T follicular helper cell (primary cell): ENCODE measurements at regions not wholly inside any gene's neighbourhood (a gene's known extent, or its start where the extent isn't known, plus 50 kb on each side); places are given as distances from the start of the nearest gene placed in this dataset.

Experiments used
- DNase-seq: peaks from one replicate; pipeline ENCODE4 v3.0.0-alpha.2; 2020; ENCODE audit warnings: low read depth

DNA sequence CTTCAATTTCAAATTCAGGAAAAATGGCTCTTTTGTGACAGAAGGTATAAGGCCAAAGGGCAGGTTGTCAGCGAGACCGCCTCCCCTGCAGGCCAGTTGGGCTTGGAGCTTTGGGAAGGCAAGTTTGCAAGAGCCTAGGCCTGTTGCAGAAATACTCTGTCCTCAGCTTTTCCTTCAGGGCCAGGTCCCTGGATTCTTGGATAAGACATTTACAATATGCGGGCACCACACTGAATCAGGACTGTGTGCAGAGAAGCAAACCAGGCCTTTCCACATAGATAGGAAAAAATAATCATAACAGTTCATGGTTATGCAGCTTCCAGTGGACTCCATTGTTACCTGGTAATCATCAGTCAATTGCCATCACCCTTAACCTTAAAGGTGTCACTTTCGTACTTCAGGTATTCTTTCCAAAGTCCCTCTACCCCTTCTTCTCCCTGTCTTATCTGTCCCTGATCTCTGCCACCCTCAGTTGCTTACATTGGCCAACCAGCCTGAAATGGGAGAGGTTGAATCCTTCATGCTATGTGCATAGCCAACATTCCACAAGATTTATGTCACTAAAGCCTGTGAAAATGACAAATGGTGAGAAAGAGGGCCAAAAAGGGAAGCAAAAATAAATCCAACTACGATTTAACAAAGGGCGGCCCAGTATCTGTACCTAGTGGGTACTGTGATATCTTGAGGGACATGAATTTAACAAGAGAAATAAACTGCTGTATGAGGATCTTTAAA is 304.5 kb upstream of the NFE2L3 start:
- no peak for DNase-seq

DNA sequence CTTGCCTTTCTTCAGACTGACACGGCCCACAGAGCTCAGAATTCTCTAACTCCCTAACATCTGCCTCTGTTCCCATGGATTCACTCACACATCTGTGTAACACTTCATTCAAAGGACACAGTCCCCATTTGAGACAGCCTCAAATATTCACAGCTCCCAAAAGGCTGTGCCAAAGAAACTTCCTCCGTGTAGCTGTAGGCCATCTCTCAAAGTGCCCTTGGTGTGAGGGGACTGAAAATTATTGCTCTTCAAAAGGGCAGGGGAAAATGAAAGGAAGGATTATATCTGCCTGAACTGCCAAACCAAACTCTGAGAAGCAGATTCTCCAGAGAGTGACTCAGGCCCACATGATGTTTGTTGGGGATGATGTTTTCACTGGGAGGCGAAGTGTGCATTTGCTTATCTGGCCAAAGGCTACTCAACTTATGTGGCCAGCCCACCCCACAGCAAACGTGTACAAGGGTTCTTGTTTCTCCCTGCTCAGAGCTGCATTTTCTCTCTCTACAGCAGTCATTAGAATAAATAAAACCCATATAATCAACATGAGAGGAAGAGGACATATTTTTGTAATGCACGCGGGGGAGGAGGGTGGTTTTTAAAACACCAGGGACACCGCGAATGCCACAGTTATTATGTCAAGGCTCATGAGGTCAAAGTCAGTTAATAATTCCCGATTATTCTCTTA is 302.4 kb upstream of the NFE2L3 start:
- no peak for DNase-seq

DNA sequence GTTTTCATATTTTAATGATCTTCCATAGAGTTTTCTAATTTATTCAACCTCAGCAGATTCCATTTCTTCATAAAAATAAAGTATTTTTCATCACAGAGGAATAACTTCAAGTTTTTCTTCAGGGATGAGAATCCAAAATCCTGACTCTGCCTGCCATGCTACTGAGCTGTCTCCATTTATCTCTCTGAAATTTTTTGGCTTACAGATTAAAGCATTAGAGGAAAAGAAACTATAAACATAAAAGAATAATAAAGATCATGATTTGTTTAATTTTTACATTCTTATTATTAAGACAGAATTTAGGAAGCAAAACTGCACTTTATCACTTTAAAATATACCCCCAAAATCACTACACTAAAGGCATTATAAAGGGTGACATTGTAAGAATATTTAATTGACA is 301.8 kb upstream of the NFE2L3 start:
- DNase-seq: no peak

DNA sequence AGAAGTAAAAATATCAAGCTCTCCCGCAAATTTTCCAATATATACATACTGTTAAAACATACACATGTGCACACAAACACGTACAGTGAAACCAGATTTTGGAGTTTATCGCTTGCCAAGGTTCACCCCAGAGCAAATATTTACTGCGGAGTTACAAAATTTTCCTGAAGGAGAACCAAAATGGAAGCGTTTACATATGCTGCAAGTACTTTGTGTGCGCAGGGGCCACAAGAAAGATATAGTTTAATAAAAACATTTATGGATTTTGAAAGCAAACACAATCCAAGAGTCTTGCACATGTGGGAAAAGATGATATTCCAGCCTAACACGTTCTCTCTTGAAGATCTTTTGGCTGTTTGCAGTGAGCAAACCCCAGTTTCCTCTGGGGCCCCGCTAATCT is 301.3 kb upstream of the NFE2L3 start:
- no peak for DNase-seq

DNA sequence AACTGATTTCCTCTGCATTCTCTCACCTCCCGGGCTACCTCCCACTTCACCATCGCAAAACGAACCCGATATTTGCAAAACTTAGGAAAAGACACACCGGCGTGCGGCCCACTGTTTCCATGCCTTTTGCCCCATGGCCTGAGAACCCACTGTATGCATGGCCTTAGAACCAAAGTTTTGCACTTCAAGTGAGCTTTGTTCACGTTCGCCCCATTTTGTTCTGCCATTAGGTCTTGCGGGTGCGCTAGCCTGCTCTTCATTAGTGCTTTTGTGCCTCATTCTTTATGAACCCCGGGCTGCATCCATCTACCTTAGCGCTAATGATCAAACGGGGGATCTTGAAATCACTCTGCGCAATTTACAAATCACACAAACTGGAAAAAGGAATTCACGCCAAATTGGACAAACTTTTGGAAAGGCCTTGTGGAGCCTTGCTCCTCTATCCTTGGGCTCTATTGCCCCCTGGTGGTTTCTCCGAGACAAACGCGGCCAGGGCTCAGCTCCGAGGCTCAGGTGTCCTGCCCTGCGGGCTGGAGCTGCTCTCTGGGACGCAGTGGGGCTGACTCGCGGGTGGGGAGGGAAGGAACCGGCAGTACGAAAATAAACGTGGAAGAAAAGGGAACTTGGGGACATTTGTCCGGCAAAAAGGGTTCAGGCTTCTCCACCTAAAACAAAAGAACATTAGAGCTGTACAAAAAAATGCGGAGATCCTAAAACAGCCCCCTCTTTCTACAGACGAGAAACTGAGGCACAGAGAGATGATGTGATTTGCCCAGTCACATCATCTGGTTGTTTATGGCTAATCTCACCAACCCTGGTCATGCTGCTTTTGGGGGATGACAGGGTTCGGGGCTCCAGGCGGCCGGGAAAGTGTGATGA is 300.4 kb upstream of the NFE2L3 start:
- peak; percentile 34 for DNase-seq

DNA sequence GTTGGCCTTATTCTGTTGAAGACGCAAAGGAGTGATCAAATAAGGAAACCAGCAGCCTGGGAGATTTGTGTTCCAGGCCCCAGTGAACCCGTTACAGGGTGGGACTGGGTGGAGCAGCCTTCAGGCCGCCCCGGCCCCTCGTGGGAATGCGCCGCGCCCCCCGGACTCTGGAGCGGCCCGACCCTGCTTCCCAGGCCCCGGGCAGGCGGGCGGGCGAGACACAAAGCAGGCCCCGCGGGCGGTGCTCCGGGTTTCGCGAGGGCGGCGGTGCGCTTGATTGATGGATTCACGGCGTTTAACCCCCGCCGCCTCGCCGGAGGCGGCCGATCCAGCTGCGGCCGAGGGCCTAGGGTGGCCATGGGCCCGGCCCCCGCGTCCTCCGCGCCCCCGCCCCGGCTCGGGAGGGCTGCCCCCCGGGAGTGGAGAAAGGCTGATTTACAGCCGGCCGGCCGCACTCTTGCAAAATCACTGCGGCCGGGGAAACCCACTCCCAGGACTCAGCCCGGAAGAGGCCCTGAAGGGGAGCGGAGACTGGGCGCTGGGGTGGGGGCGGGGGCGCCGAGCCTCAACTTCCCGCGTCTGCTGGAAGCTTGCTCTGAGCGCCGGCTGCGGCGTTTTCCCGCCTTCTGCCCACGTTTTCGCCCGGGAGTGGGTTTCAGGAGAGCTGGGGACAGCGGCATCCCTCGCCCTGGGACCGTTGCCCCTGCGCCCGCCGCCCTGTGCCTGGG is 299.6 kb upstream of the NFE2L3 start:
- DNase-seq: no peak

DNA sequence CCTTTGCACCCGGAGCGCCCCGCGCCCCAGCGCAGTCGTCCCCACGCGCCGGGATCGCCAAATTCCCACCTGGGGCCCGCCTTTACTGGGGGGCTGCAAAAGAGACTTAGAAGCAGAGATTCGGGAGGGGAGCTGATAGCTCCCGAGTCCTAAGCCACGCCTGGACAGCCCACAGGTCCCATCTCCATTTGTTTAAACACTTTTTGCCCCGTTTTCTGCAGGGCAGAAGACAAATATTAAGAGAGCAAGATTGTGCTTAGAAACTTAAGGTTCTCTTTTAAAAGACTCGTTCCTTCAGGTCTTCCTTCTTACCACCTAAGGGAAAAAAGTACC is 299.1 kb upstream of the NFE2L3 start:
- no peak for DNase-seq

DNA sequence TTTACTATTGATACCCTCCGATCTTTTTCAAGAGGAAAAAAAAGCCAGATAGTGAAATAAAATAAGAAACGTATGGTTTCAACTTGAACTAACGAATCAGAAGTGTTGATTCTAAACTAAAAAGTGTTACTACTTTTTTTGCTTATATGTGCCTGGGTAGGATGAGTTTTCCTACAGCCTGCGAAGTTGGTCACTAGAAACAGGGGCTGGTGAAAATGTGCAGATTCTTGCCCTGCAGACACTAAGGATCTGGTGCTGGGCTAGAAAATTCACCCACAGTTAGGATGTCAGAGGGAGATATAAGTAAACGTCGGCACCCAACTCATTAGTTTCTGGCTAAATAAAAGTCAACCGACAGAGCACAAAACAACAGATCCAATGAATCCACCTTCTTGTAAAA is 298.7 kb upstream of the NFE2L3 start:
- no peak for DNase-seq

DNA sequence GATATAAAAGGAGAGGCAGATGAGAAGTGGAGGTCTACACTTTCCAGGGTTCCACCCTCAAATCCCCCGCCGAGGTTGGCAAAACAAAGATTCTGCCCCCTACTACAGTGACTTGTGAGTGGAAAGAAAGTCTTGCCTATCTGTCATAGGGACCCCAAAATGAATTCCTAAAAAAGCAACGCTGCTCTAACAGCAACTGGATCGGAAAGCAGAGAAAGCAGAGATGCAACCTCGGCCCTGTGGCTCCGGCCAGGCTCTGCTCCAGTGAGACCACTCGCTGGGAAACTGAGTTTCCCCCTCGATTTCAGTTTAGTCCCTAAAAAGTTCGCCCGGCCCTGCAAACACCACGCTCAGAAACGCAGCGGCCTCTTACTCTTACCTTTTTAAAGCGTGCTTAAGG is 297.9 kb upstream of the NFE2L3 start:
- no peak for DNase-seq

DNA sequence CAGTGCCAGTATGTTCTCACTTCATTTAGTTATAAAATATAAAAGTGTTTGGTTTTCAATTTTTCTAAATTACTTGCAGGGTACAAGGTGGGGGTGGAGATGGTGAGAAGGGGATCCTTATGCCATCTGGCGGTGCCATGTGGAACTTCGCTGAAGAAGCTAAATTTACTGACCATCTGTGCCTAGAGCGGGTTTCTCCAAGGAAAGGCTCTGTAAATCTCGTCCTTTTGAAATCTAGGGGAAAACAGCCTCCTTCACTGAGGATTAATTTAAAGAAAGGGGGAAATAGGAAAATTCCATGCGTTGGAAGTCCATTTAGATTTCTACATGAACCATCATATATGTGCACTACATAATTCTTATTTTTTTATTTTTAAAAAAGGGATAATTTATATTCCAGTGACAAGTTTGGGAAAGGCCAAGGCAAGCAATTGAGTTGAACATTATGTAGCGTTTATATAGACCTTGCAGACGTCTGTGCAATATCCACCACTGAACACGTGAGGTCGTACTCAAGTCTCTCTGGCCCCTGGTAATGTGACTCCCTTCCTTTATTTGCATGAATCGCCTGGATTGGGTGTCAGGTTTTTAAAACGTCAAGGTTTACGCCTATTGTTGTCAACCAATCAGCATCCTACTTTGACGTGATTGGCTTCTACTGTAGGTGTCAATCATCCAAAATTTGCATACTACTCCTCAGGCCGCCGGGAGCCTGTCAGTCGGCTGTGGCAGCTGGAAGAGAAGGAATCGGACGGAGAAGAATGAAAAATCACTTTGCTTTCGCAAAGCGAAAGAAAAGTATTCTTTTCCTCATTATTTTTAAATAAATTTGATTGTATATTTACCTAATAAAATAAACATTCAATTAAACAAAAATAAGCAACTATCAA is 297.1 kb upstream of the NFE2L3 start:
- DNase-seq: no peak

DNA sequence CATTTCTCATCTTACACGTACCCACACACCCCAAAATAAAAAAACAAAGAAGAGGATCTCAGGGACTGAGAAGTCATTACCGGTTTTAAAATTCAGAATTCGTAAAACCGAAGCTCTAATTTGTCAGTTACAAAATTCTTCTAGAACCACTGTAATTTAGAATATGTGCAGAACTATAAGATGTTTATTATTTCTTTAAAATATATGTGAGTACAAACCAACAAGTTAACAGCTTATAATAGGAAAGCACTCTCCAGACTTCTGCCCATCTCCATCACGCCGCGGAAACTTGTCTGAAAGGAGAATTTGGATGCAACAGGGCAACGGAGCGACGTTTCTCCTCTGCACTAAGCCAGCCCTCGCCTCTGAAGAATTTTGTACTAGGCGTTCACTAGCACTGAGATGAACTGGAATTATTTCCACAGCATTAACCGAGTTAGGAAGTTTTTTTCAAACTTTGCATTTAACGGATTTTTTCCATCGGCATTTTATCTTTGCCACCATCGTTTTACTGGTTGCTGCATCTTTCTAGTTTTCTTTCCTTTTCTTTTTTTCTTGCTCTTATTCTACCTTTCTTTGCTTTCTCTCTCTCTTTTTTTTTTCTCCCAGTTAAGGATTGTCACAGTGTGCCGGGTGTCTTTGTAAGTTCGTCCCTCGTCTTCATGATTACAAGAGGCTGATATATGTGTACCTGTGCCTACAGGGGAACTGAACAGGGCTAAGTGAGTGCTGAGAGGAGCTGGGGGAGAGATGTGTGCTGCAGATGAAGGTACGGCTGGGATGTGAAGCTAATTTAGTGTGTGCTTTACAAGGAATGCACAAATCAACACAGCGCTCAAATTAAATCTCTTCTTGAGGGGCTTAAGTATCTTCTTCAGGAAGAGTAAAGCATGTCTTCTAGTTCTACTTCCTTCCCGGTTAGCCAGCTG is 295.9 kb upstream of the NFE2L3 start:
- no peak for DNase-seq

DNA sequence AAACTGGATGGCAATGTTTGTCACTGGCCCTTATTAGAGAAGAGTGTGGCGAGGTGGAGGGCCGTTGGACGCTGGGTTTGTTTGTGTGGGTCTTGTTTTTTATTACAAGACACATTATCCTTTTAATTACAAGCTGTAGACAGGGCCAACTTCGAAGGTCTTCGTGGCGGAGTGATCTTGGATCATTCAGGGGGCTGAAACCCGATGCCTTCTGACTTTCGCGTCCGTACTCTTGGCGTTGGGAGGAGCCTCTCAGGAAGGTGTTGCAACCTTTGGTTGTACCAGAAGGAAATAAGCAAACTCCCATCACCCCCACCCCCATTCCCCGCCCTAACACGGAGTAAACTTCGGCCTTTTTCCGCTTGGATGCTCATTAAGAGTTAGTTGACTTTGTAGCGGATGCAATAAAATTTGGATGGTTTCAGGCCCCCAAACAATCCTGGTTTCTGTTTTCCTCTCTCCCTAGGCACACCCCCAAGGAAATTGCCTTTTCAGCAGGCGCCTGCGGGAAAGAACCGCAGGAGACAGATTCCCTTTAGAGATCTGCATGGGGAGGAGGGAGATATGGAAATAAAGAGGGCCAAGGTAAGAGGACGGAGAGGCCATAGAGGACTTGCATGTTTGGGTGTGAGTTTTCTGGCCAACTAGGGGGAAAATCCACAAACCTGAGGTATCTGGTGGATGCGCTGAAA is 294.5 kb upstream of the NFE2L3 start:
- DNase-seq: no peak

DNA sequence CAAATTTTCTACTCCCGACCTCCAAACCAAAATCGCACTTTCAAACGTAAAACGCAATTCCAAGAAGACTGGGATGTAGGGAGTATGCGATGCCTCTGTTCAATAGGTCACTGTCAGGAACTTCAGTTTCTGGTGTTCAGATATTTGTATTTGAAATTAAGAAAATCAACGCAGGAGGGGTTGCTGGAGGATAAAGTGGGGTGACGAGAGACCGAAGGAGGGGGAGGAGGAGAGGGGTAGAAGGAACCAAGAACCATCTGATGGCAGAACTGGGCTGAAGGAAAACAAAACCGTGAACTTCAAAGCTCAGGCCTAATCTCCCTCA is 293.8 kb upstream of the NFE2L3 start:
- no peak for DNase-seq

DNA sequence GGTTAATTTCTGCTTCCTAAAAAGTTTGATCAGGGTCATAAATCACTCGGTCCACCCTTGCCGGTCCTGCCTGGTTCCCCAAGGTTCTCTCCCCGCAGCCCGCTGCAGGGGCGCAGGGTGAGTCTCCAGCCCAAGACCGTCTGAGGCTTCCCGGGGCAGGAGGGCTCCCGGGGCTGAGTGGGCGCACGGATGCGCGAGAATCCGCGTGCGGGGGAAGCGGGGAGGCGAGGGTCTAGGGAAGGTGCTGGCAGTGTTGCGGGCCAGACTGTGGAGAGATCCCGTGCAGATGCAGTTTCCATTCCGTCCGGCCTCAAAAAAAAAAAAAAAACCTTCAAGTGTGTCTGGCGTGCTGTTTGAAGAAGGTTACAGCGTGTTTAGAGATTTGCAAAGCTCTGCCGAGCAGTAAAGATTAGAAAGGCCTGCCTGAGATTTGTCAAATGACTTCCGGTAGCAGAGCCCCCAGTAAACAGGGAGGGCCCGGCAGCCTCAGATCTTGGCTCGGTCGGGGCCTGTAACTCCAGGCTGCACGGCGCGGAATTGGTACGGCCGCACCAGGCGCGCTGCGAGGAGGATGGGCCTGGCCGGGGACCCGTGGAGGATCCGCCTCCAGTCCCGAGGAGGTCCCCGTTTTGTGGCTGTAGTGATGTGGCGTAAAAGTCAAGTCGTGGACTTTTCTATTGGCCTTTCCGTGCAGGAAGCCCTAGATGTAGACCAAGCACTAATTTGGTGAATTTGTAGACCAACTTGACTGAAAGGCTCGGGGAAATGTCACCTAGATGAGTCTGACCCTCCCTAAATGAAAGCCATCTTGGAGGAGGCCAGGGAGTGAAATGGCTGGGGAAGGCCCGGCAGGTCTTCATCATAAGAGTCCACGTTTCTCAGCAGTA is 293.2 kb upstream of the NFE2L3 start:
- no peak for DNase-seq

DNA sequence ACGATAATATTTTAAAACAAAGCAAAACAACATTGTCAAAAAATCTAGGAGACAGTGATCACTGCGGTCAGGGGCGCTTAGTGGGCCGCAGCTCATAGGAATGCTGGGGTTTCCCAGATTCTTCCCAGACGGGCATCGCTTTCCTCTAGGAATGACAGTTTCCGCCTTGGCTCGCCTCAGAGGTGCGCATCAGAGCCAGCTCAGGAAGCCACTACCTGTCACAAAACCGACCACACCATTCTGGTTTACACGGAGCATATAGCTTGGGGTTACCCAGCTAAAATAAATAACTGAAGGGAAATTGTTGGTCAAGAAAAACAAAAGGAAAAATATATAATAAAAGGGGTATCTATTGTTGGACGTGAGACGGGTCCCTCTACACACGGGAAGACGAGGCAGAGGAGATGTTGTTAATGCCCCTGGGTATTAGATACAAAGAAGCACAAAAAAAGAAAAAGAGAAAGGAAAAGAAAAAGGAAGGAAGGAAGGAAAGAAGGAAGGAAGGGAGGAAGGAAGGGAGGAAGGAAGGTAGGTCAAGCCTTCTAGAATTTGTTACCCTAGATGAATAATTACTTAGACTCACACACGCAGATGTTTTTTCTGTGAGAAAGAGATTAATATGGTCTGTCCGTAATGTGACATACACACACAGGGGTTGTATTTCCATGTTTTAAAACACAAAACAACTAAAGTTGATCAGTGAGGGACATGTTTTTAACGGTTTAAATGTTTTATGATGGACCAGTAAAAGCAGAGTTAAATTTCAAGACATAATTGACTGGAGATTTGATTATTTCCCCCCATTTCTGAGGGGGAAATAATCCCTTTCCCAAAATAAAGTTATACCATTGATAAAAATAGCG is 292.4 kb upstream of the NFE2L3 start:
- no peak for DNase-seq

DNA sequence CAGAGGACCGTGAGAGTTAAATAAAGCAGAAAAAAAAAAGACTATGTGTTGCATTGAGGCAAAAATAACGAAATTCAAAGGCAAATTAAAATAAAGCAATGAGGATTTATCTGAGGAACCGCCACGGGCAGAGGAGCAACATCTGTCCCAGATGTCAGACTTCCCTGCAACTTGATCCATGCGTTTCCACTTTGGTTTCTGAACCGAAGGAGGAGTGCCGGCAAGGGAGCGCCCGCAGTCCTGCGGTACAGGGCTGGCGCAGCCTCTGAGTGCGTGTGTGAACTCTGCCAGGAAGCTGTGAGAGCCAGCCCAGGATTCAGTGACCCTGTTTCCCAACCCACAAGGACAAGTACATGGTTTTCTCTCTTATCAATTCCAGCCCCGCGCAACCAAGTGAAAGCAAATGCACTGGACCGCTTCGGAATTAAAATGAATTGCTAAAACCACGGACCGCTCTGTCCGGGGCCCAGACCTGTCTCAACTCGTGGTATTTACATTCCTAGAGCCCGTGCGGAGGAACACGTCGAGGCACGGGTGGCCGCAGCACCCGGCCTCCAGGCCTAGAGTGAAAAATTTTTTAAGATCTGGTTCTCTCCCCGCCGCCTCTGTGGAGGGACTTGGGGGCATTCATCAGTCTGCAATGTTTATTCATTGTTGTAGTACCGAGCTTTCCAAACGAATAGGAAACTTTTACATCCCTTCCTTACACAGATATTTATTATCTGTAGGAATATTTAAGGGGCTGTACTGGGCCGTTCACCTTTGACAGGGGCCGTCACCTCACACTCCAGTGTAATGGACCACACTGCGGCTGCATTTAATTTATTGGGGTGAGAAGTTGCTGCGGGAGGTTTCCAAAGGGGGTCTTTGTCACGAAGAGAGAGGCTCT is 291.5 kb upstream of the NFE2L3 start:
- no peak for DNase-seq

DNA sequence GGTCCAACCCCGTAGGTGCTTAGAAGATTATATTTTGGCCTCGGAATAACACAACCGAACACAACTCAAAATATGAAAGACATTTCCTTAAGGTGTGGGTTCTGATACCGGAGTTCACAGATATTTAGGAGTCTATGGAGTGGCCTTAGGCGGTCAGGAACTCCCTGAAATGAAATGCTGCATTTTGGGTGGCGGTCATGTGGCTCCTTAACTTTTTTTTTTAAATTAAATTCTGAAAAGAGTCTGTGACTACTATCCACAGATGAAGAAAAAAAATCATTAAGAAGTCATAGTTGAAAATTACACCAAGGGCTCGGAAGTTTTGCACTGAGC is 290.9 kb upstream of the NFE2L3 start:
- no peak for DNase-seq
